NT2/D1 (cell line): ENCODE measurements at regions not wholly inside any gene's neighbourhood (a gene's known extent, or its start where the extent isn't known, plus 50 kb on each side); places are given as distances from the start of the nearest gene placed in this dataset.

Experiments
- SUZ12 ChIP-seq: IDR thresholded peaks from 2 replicates; pipeline ENCODE4 v1.6.1; 2011; ENCODE audit not compliant: insufficient read length, insufficient read depth; ENCODE audit errors: extremely low read depth
- YY1 ChIP-seq: IDR thresholded peaks from 2 replicates; pipeline ENCODE4 v1.6.1; 2011; ENCODE audit not compliant: insufficient read length, insufficient read depth
- ZNF274 ChIP-seq: IDR thresholded peaks from 2 replicates; pipeline ENCODE4 v1.6.1; 2011; ENCODE audit warnings: mild to moderate bottlenecking, low read depth, low read length

DNA sequence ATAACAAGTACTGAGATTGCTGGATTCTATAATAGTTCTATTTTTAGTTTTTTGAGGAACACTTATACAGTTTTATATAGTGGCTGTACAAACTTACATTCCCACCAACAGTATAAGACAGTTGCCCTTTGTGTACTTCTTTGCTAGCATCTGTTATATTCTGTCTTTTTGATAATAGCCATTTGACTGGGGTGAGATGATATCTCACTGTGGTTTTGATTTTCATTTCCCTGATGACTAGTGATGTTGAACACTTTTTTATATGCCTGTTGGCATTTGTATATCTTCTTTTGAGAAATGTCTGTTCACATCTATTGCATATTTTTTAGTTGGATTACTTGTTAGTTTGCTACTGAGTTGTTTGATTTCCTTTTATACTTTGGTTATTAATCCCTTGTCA is 204.1 kb upstream of the SMC2 start:
- TF ChIP-seq ZNF274 (no peak), SUZ12 (no peak), YY1 (no peak)
